HEK293 (cell line): ENCODE measurements at regions not wholly inside any gene's neighbourhood (a gene's known extent, or its start where the extent isn't known, plus 50 kb on each side); places are given as distances from the start of the nearest gene placed in this dataset.

Source experiments
- CTCF ChIA-PET: fragments of 350-600 bp; formaldehyde crosslinking; extraction: SDS; loops from one replicate; lab custom pipeline; 2021; ENCODE audit warnings: antibody characterized with exemption; lab: Yijun Ruan, JAX
- POLR2A ChIA-PET: fragments of 300-600 bp; formaldehyde crosslinking; extraction: SDS; loops from one replicate; lab custom pipeline; 2020; ENCODE audit warnings: antibody characterized with exemption, inconsistent platforms; lab: Yijun Ruan, JAX
- H3K27ac ChIP-seq: fragments of 200-500 bp; sonication (Bioruptor generic); 2 replicates; pipeline ENCODE4 v1.5.1; 2014; ENCODE audit warnings: low read depth, low read length, control low read depth, inconsistent platforms; ENCODE audit errors: extremely low read depth
- H3K36me3 ChIP-seq, 2 experiments: fragments of 200-500 bp in 1 of 2; sonication (Bioruptor generic) in 1 of 2; 1 replicate in 1 of 2; 2 replicates in 1 of 2; pipeline ENCODE4 v1.5.1; 2014 to 2017; ENCODE audit warnings: inconsistent platforms in 2 of 2, low read length in 2 of 2; ENCODE audit not compliant: control insufficient read depth in 2 of 2, insufficient read depth in 1 of 2
- H3K4me1 ChIP-seq: fragments of 200-500 bp; sonication (Bioruptor generic); 2 replicates; pipeline ENCODE4 v1.5.1; 2014; ENCODE audit warnings: mild to moderate bottlenecking, low read length, inconsistent platforms; ENCODE audit not compliant: control insufficient read depth, insufficient read depth
- H3K4me3 ChIP-seq: 2 replicates; pipeline ENCODE4 v1.5.1; 2011; ENCODE audit warnings: low read depth, mild to moderate bottlenecking, control low read depth, low read length, moderate library complexity
- H3K9me3 ChIP-seq: fragments of 200-500 bp; sonication (Bioruptor generic); 2 replicates; pipeline ENCODE4 v1.5.1; 2014; ENCODE audit warnings: low read depth, low read length, inconsistent platforms; ENCODE audit not compliant: control insufficient read depth, insufficient read depth
- GLI4 ChIP-seq: fragments of 450-650 bp; formaldehyde crosslinking; IDR thresholded peaks from 2 replicates; pipeline ENCODE4 v1.5.1; 2016; ENCODE audit warnings: missing biosample characterization, missing genetic modification characterization
- HOXA7 ChIP-seq: sonication (generic); formaldehyde crosslinking; IDR thresholded peaks from 2 replicates; pipeline ENCODE4 v1.8.1; 2022; ENCODE audit warnings: missing genetic modification reagents, borderline replicate concordance
- KLF1 ChIP-seq: fragments of 450-650 bp; formaldehyde crosslinking; IDR thresholded peaks from 2 replicates; pipeline ENCODE4 v1.5.1; 2016; ENCODE audit warnings: missing biosample characterization, missing genetic modification characterization
- MZF1 ChIP-seq: fragments of 450-650 bp; formaldehyde crosslinking; IDR thresholded peaks from 2 replicates; pipeline ENCODE4 v1.5.1; 2017; ENCODE audit warnings: missing biosample characterization, missing genetic modification characterization, borderline replicate concordance
- OVOL3 ChIP-seq: fragments of 450-650 bp; formaldehyde crosslinking; IDR thresholded peaks from 2 replicates; pipeline ENCODE4 v1.5.1; 2016; ENCODE audit warnings: missing biosample characterization, missing genetic modification characterization
- PRDM1 ChIP-seq: fragments of 450-650 bp; formaldehyde crosslinking; IDR thresholded peaks from 2 replicates; pipeline ENCODE4; 2016; ENCODE audit warnings: missing biosample characterization, missing genetic modification characterization
- PRDM4 ChIP-seq: fragments of 450-650 bp; formaldehyde crosslinking; IDR thresholded peaks from 2 replicates; pipeline ENCODE4 v1.5.1; 2017; ENCODE audit warnings: missing biosample characterization, missing genetic modification characterization
- SETDB1 ChIP-seq: IDR thresholded peaks from one replicate; pipeline ENCODE4 v1.6.1; 2017; ENCODE audit warnings: mild to moderate bottlenecking, low read length, moderate library complexity, mixed read lengths; ENCODE audit not compliant: insufficient read length
- ZBTB20 ChIP-seq: fragments of 450-650 bp; formaldehyde crosslinking; IDR thresholded peaks from 2 replicates; pipeline ENCODE4 v1.5.1; 2016; ENCODE audit warnings: missing biosample characterization, missing genetic modification characterization
- ZNF114 ChIP-seq: fragments of 450-650 bp; formaldehyde crosslinking; IDR thresholded peaks from 2 replicates; pipeline ENCODE4 v1.5.0; 2017; ENCODE audit warnings: missing biosample characterization, missing genetic modification characterization
- ZNF221 ChIP-seq: fragments of 450-650 bp; formaldehyde crosslinking; IDR thresholded peaks from 2 replicates; pipeline ENCODE4 v1.5.1; 2017; ENCODE audit warnings: missing biosample characterization, missing genetic modification characterization, borderline replicate concordance
- ZNF239 ChIP-seq: fragments of 450-650 bp; formaldehyde crosslinking; IDR thresholded peaks from 2 replicates; pipeline ENCODE4 v1.5.1; 2016; ENCODE audit warnings: missing biosample characterization, missing genetic modification characterization
- ZNF280C ChIP-seq: fragments of 450-650 bp; formaldehyde crosslinking; IDR thresholded peaks from 2 replicates; pipeline ENCODE4 v1.5.1; 2016; ENCODE audit warnings: missing biosample characterization, missing genetic modification characterization
- ZNF292 ChIP-seq: fragments of 450-650 bp; formaldehyde crosslinking; IDR thresholded peaks from 2 replicates; pipeline ENCODE4 v1.5.1; 2016; ENCODE audit warnings: low read depth, missing biosample characterization, missing genetic modification characterization, borderline replicate concordance
- ZNF391 ChIP-seq: fragments of 450-650 bp; formaldehyde crosslinking; IDR thresholded peaks from 2 replicates; pipeline ENCODE4 v1.5.1; 2016; ENCODE audit warnings: low read depth, missing biosample characterization, missing genetic modification characterization, borderline replicate concordance
- ZNF394 ChIP-seq: fragments of 450-650 bp; formaldehyde crosslinking; IDR thresholded peaks from 2 replicates; pipeline ENCODE4 v1.5.1; 2016; ENCODE audit warnings: missing biosample characterization, missing genetic modification characterization, mild to moderate bottlenecking, moderate library complexity, borderline replicate concordance
- ZNF530 ChIP-seq: fragments of 450-650 bp; formaldehyde crosslinking; IDR thresholded peaks from 2 replicates; pipeline ENCODE4 v1.5.1; 2016; ENCODE audit warnings: low read depth, missing biosample characterization, missing genetic modification characterization
- ZNF555 ChIP-seq: fragments of 450-650 bp; formaldehyde crosslinking; conservative IDR thresholded peaks from 2 replicates; pipeline ENCODE4 v1.5.1; 2017; ENCODE audit warnings: missing biosample characterization, mild to moderate bottlenecking, missing genetic modification characterization, inconsistent platforms
- ZNF596 ChIP-seq: fragments of 450-650 bp; IDR thresholded peaks from 2 replicates; pipeline ENCODE4 v1.5.0; 2018; ENCODE audit warnings: missing biosample characterization, mild to moderate bottlenecking, missing genetic modification characterization, moderate library complexity
- ZNF624 ChIP-seq: fragments of 450-650 bp; formaldehyde crosslinking; IDR thresholded peaks from 2 replicates; pipeline ENCODE4 v1.5.1; 2017; ENCODE audit warnings: missing biosample characterization, missing genetic modification characterization
- ZNF692 ChIP-seq: fragments of 450-650 bp; formaldehyde crosslinking; IDR thresholded peaks from 2 replicates; pipeline ENCODE4 v1.5.1; 2016; ENCODE audit warnings: missing biosample characterization, missing genetic modification characterization
- ZNF701 ChIP-seq: fragments of 450-650 bp; formaldehyde crosslinking; IDR thresholded peaks from 2 replicates; pipeline ENCODE4 v1.5.1; 2016; ENCODE audit warnings: missing biosample characterization, missing genetic modification characterization
- ZNF843 ChIP-seq: fragments of 450-650 bp; formaldehyde crosslinking; IDR thresholded peaks from 2 replicates; pipeline ENCODE4 v1.5.1; 2016; ENCODE audit warnings: missing biosample characterization, missing genetic modification characterization
- ZSCAN18 ChIP-seq: fragments of 450-650 bp; formaldehyde crosslinking; IDR thresholded peaks from 2 replicates; pipeline ENCODE4 v1.5.1; 2016; ENCODE audit warnings: missing biosample characterization, missing genetic modification characterization

GRCh38 chr1:221063651-221064050 is 184.4 kb downstream of the HLX start:
- H3K9me3 ChIP-seq: no peaks in the 10 kb centered on the region
- ChIA-PET POLR2A (no interaction called here), CTCF (interaction anchor here (0.7 kb wide), 1 partner anchor 9 kb away, joined by 3 read pairs; no protein-coding TSS in a partner anchor)
- TF ChIP-seq SETDB1 (peak; percentile 26), ZNF391 (tag by site-specific recombination) (no peak), KLF1 (tag by site-specific recombination) (no peak), ZNF114 (tag by site-specific recombination) (no peak)
- TF ChIP-seq, all 188 proteins: peak for 1
- Histone ChIP-seq H3K36me3 (no peaks in the 10 kb centered on the region), H3K4me1 (no peaks in the 10 kb centered on the region), H3K4me3 (no peak overlapping the region), H3K27ac (no peak overlapping the region)

GRCh38 chr1:221066351-221067001 is 187.2 kb downstream of the HLX start:
- Histone ChIP-seq H3K4me1 (no peaks in the 10 kb centered on the region), H3K36me3 (no peaks in the 10 kb centered on the region), H3K9me3 (no peaks in the 10 kb centered on the region), H3K27ac (no peak overlapping the region), H3K4me3 (no peak overlapping the region)
- CTCF ChIA-PET: no interaction called here
- no peak for TF ChIP-seq ZNF843 (tag by site-specific recombination)
- TF ChIP-seq ZNF221: no peak
- no peak for TF ChIP-seq ZNF292 (tag by site-specific recombination)
- TF ChIP-seq ZNF624: no peak
- POLR2A ChIA-PET: no interaction called here

- Histone ChIP-seq H3K4me3 (no peak overlapping the region), H3K9me3 (no peaks in the 10 kb centered on the region), H3K4me1 (no peaks in the 10 kb centered on the region), H3K27ac (no peak overlapping the region), H3K36me3 (no peaks in the 10 kb centered on the region)
- TF ChIP-seq ZNF292 (tag by site-specific recombination) (no peak), HOXA7 (CRISPR knock-in tag) (no peak), PRDM1 (tag by site-specific recombination) (no peak), ZBTB20 (tag by site-specific recombination) (no peak), PRDM4 (tag by site-specific recombination) (no peak), MZF1 (tag by site-specific recombination) (no peak), ZNF280C (no peak), ZNF239 (tag by site-specific recombination) (no peak), GLI4 (tag by site-specific recombination) (no peak), ZNF394 (no peak), OVOL3 (no peak), ZNF701 (tag by site-specific recombination) (no peak), ZNF692 (no peak), ZNF555 (tag by site-specific recombination) (no peak), ZNF596 (no peak), ZSCAN18 (tag by site-specific recombination) (no peak), ZNF530 (tag by site-specific recombination) (no peak)
- ChIA-PET POLR2A (no interaction called here), CTCF (interaction anchor here (1.0 kb wide), 1 partner anchor 133 kb away, joined by 4 read pairs; no protein-coding TSS in a partner anchor)
Observed at GRCh38 chr1:221067721-221068120, 188.5 kb downstream of the HLX start.
